Limb (tissue), 2 donors: ENCODE measurements at regions not wholly inside any gene's neighbourhood (a gene's known extent, or its start where the extent isn't known, plus 50 kb on each side); places are given as distances from the start of the nearest gene placed in this dataset.

Experiments
- DNase-seq, 2 donors: peaks; one replicate each; pipeline ENCODE4 v3.0.0-alpha.2; 2016; ENCODE audit errors: extremely low spot score in 2 of 2

DNA sequence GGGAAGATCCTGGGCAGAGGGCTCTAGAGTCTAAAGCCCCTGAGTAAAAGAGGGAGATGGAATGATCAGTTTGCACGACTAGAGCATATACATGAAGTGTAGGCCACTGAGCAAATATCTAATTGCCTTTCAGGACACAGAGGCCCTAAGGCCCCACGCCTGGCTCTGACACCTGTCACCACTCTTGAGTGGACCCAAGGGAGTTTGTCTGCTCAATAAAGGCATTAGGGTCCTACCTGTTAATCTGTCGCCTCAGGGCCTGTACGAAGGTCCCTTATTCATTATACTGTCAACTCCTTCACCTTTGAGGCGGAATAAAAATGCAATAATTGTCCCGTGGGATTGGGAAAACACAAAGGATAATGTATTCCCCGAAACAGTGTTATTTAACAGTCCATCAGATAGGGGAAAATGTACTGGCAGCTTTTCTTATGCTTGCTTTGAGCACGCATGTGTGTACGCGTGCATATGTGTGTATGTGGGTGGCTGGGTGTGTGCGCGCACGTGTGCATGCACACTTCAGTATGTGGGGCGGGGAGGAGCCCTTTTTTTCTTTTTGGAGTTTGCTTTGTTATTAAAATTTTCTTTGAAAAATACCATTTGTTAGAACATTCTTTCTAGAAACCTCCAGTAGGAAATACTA is 161.8 kb upstream of the SERP2 start:
- no peak for DNase-seq

DNA sequence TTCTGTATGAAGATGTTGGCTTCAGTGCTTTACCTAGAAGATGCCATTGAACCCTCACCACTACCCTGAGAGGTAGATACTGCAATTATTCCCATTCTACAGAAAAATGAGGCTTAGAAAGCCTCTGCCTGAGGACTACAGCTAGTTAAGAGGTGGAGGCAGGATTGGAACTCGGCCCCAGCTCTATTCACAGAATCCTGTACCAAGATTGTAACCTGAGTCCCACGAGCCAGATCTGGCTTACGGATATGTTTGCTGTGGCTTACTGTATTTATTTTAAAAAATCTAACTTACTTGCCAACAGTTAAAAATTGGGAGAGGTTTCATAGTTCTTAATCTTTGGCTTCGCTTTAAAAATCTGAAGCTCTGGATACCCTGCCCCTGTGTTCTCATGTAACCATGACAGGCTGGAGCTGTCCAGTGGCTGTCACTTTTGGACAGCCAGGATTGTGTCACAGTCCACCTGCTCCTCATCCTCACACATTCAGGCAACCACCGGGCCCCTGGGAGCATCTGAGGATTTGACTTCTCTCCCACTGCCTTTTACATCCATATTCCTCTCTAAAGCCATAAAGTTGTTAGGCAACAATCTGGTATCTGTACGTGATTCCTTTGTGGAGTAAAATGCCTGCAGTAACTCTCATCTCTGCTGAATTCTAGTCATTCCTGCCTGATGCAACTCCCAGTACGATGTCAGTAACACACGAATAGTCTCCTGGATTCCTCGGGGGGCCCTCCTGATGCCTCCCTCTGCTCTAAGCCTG is 160.8 kb upstream of the SERP2 start:
- no peak for DNase-seq

DNA sequence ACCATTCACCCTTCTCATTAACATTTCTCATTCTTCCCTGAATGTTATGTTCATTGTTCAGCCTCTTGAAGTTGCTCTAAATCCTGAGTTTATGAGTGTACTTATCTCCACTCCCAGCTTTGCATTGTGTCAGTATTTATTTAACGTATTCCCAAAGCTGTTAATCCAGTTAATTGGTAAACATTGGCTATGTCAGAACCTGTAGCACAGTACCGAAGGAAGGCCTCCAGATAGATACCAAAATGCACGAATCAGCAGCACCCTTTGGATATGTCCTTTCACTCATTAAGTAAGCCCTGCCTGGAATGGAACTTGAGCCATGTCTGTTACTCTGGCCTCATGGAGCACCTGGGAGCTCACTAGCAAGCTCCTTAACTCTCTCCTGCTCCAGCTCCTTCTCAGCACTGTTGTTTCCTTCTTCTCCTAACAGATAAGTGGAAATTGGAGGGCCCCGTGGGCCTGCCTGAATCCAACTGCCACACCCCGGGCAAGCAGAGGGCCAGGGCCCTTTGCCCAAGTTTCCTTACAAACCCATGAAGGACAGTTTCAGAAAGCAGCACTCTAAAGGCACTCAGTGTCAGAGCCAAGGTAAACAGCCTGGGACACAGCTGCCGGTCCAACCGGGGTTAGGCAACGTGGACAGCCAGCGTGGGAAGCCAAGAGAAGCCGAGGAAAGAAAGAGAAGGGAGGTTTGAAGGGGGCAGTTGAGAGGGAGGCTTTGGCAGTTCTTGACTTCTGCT is 155.0 kb upstream of the SERP2 start:
- no peak for DNase-seq

DNA sequence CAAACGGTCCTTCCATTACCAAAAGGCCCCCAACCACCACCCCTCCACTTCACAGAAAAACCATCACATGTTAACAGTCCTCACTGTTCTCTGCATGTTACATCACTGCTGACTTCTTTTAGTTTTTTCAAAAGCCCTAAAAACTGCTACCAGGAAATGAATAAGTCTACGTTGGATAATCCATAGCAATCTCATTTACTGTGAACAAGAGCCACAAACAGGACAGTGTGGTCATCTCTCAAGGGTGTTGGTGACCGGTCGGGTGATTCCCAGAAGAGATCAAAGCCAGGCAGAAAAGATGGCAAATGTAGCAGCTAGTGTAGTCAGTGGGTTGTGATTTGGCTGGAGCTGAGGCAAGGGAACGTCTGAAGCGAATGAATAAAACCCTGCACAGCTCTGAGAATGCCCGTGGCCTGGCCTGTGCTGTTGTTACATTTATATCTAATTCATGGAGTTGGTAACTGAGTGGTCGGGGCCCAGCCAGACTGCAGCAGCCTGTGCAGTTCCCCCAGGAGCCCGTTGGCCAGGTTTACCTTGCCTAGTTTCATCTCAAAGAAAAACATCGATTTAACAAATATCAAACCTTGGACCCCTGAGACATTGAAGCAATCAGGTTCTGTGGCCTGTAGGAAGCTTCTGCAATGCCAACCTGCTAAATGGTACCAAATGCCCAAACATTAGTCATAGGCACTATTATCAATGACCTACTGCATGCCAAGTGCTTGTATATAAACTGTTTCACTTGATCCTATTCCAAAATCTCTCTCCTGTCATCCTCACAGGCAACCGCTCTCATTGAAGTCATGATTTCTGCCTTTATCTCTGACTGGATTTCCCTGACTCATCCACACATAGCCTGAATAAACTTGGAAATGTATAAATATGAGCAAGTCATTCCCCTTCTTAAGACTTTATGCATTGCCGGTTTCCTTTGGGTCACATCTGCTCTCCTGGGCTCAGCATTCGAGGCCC is 153.8 kb upstream of the SERP2 start:
- no peak for DNase-seq

DNA sequence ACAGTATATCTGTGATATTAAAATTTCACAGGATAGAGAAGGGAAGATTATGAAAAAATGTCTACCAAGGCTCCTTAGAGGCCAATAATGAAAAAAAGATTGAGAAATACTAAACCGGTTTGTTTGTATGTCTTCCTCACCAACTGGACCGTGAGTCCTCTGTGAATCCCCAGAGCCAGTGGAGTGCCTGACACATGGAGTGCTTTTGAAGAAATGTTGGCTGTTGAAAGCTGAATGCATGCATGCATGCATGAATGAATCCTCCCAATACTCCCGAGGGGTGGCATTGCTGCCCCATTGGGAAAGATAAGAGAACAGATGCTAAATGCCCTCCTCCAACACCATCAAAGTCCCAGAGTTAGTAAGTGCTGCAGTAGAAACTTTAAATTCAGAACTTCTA is 152.7 kb upstream of the SERP2 start:
- no peak for DNase-seq

DNA sequence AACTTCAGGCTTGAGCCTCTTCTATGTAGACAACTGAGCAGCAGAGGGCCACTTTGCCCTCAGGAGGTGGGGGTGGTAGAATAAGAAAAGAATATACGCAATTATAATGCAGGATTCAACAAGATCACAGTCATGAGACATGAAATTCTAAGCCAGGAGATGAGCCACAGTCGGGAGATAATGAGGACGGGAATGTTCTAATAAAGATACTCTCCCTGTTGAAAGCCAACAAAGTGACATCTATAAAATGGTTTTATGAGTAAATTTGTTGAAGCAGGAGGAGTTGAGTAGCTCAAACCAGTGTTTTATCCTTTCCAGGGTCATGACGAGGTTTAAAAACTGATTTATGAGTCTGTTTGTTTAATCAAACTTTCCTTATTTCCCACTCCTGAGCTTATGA is 152.0 kb upstream of the SERP2 start:
- DNase-seq = no peak

DNA sequence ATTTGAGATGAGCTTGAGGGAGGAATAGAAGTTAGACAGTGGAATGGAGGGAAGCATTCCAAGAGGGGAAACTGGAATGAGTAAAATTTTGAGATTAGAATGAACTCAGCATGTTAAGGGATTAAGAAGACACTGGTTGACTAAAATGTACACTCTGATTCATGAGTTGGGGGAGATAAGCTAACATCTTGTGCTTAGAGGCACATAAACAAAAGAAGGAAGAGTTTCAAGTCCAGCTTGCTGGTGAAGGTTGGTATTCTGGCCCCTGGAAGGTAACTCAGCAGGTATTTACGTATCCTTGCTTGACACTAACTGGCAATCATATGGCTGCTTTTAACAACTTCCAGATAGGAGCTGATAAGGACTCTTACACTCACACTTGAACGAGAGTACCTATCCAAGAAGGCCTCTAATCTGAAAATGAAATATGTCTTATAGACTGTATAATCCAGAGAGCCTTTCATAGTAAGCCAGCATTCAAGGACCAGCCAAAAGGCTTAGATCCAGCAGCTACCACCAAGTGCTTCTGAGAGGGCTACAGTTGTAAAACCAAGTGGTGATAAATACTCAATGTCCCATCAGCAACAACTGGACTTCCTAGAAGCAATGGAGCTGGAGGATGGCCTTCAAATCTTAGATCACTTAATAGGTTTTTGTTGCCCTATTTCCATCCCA is 149.7 kb upstream of the SERP2 start:
- DNase-seq = no peak

DNA sequence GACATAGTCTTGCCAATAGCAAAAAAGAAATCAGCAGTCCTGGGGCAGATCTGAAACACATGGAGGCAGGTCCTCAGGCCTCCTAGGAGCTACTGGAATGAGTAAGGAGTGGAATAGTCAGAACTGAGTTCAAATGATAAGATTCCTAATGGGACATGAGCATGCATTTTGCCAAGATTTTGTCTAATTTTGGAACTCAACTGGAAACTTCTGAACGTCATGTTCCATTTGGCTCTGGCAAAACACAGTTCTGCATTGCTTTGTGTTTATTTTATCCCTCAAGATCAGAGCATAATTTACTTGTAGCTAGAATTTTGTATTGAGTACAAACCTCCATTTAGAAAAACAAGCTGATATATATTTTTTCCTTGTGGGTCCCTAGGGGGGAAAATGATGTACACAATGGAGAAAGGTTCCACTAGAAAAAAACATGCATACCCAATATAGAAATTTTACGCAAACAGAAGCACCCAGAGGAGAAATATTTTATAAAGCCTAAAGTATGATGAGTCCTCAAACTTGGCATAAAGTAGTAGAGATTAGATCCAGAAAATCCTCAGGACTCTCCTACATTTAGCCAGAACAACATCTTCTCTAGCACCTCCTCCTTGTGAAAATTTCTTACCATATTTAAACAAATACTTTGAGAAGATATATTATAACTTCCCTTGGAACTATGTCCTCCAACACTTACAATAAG is 149.0 kb upstream of the SERP2 start:
- no peak for DNase-seq

DNA sequence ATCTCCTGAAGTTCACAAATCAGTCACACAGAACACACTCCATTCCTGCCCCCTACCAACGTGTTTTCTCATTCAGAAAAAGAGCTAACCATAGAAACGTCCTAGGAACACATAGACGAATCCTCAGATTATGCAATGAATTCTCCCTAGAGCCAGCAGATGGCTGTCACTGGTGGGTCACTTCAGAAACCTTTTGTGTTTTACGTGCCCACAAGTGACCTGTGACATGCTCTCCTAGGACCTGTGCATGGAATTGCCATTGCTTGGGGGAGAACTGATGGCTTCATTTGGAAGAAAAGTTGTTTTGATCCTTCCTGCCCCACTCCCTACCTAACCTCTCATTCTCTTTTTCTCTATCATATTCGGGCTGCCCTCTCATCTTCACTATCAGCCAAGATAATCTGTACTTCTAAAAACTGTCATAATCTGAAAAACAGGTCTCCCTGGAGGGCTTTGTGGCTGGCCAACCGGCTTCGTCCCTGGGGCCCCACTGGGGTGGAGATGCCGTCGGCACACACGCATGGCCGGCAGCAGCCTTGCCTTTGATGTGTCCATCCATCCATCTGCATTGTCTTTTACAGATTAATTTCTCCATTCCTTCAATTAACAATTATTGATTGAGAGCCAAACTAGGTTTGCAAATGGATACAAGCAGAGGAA is 144.1 kb upstream of the SERP2 start:
- no peak for DNase-seq

DNA sequence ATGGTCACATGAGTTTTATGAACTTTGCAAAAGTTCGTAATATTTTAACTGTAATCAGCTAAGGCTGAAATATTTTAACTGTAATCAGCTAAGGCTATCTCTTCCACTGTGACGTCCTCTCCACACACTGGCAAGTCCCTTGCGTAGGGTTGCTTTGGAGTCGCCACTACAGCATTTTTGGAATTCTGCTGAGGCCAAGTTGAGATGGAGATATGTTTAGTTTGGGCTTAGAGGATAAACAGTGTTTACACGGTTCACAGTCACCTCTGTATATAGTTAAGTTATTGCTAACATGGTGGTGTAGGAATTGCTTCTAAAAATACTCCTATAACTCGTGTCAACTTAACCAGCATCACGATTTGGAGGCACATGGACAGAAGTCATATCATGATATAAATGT is 143.6 kb upstream of the SERP2 start:
- DNase-seq = no peak

DNA sequence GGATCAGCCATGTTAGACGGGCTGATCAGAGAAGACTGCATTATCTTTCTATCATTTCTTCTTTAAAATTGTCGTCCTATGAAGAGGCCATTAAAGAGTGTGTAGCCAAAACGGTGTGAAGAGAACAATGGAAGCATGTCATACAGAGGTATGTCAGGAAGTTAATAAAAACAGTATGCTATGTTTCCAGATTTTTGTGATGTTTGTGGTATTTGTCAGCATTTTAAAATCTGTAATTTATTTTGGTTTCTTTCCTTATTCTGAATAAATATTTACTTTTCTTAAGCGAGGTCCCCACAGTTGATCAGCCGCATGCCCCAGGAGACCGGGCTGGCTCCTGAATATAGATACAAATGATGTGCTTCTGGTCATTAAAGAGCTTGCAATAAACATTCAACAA is 142.9 kb upstream of the SERP2 start:
- DNase-seq = no peak

DNA sequence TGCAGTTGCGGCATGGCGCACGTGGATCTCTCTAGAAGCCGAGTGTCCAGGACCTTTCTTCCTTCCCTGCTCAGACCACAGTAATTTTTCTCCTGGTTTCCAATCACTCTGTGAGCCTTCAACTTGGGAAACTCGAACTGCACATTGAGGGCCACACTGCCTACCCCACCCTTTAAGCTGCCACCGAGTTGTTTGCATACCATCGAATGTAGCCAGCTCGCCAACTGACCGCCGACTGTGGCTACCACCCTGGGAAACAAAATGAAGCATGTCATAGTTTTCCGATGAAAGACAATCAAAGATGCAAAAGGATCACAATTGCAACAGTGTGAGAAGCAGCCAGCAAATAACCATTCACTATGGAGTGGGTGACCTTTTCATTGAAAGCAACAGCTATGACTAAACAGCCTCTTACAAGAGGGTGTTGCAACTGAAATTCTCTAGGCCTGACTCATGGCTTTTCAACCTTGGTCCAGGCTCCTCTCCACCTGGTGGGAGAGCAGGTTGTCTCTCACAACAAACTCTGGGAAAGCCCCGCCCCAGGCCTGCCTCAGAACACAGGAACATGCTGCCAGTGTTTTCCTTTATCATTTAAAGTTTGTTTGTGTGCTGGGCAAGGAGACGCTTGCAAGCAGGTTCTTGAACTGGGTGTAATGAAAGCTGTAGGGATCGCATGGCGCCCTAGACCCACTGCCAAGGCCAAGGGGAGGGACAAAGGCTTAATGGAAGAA is 141.7 kb upstream of the SERP2 start:
- DNase-seq = no peak

DNA sequence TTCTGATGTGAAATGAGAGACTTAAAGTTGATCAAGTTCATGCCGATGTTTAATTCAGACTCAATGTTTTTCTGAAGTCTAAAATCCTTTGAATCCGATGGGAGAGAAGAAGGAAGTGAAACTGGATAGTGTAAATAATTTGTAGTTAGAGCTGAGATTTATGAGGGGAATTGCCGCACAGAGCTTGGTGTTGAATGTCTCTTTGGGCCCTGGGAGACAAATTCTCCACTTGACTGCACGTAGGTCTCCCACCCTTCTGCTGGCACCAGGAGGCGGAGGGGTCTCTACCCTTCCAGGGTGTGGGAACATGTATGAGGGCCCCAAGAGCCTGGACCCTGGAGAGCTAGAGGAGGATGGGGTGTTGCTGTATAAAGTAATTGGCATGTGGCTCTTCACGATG is 140.8 kb upstream of the SERP2 start:
- no peak for DNase-seq

DNA sequence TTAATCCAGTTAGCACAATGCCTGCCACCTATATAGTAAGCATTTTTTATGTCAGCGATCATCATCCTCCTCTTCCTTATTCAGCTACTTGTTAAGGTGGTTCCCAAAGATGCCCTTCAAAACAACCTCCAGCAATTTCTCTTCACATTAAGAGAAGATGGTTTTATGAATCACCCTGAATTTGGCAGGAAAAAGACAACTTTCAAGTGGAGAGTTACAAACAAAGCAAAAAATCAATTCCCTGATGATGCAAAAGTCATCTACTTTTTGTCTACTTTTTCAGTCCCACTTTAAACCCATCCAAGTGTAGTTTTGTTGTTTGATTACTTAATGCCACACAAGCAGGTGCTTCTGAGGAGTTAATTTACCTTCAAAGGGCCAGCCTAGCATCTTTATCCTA is 139.1 kb upstream of the SERP2 start:
- no peak for DNase-seq

DNA sequence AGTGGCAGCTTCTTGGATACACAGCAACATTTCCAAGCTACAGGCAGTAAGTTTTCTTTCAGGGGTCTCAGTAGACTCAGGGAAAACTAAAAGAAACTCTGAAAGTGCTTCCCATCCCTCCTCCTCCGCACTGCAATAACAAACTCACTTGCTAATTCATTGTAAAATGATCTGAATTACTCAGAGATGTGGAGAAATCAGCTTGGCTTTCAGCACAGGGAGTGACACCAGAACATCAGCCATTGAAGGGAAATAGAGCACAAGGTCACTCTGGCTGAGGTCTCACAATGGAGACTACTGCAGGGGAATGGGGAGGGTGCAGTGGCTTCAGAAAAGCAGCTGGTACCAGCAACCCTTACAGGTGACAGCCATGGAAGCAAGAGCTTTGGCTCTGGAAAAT is 137.3 kb upstream of the SERP2 start:
- DNase-seq = no peak

DNA sequence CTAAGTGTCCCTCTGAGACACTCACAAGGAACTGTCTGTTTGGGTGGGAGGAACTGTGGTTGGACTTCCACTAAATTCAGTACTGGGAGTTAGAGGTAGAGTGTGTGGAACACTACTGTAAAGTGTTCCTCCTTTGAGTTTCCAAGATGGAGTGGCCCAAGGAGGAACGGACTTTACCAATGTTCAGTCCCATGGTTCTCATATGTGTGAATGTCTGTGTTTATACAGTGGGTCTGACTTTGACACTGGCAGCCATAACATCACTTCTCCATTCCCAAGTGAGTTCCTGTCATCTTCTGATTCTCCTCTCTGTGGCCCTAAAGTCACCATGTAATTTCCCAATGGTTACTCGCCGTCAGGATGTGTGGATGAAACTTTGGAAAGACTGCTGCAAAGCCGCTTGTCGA is 136.8 kb upstream of the SERP2 start:
- no peak for DNase-seq

DNA sequence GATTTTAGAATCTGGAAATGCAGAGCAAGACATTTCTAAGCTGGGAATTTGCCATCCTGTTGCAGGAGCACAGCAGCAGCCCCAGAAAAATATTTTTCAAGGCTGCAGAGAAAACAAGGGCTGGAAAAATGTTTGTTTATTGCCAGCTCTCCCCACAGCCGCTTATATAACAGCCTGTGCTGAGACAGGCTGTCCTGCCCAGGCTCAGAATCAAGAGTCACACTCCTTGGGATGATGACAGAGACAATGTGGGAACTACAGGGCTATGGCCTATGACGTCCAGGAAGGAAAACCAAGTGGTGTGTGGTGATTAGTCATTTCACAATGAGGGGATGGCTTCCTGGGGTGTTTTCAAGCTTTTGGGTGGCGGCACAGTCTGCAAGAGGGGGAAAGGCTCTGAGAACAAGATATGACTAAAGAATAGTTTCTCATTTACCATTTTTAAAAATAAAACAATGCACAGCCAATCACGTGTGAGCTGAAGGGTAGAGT is 136.3 kb upstream of the SERP2 start:
- no peak for DNase-seq

DNA sequence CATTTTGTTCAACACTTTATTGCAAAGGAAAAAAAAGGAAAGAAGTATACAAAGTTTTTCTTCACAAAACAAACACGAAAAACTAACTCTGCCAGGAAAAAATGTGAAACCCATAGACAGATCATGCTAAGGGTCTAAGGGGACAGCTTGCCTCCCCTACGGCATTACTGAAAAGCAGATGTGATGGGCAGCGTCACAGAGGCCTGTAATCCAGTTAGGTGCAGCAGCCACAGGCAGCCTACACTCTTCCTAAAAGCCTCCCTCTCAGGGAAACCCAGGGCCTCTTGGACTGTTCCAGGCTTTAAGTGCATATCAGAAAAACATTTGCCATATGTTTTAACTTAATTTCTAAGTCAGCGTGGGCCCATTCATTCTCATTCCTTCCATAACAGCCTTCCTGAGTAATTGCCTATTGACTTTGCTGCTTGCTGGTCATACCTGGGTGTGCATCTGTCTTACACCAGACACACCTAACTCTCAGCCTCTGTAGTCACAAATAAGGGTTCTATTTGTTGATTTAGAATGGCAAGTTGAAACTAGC is 135.7 kb upstream of the SERP2 start:
- peak; percentile 47 to 67 for DNase-seq
